ENCODE measurements at regions not wholly inside any gene's neighbourhood (a gene's known extent, or its start where the extent isn't known, plus 50 kb on each side); places are given as distances from the start of the nearest gene placed in this dataset.

DNA sequence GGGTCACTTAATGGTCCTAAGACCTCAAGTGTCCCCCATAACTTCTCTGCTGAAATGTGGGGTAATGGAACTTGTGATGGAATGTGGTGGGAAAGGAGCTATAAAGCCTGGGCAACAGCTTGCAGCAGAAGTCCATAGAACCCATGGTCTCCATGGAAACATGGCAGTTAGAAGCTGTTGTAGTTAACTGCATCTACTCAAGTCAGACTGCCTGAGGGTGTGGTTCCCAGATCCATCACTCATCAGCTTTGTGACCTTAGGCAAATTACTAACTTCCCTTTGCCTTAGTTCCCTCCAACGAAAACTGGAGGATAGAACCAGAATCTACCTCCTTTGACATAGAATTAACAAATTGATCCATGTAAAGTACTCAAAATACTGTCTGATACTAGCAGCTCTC lies 113.0 kb downstream of the SPATA18 start:
- TF ChIP-seq POLR2A (IDR thresholded peaks at IDR 0.05; ENCODE audit: low read depth, low read length) (no peak), RFX5 (IDR thresholded peaks at IDR 0.05; ENCODE audit: low read depth, low read length) (no peak), RAD21 (IDR thresholded peaks at IDR 0.05; ENCODE audit: low read length) (no peak), MAZ (IDR thresholded peaks at IDR 0.05; ENCODE audit: borderline replicate concordance, low read depth, low read length) (no peak), NFE2L2 (IDR thresholded peaks at IDR 0.05; ENCODE audit: low read depth, low read length) (no peak), MAFK (IDR thresholded peaks at IDR 0.05; ENCODE audit: low read depth, low read length) (no peak), SMC3 (IDR thresholded peaks at IDR 0.05; ENCODE audit: low read depth, low read length) (no peak), CEBPB (IDR thresholded peaks at IDR 0.05; ENCODE audit: low read depth, low read length) (no peak), CHD1 (IDR thresholded peaks at IDR 0.05; ENCODE audit: low read depth, low read length) (no peak), BHLHE40 (IDR thresholded peaks at IDR 0.05; ENCODE audit: low read depth, low read length) (no peak)
- TF ChIP-seq, protein P1, sequence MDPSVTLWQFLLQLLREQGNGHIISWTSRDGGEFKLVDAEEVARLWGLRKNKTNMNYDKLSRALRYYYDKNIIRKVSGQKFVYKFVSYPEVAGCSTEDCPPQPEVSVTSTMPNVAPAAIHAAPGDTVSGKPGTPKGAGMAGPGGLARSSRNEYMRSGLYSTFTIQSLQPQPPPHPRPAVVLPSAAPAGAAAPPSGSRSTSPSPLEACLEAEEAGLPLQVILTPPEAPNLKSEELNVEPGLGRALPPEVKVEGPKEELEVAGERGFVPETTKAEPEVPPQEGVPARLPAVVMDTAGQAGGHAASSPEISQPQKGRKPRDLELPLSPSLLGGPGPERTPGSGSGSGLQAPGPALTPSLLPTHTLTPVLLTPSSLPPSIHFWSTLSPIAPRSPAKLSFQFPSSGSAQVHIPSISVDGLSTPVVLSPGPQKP (IDR thresholded peaks at IDR 0.05; ENCODE audit: borderline replicate concordance, low read depth, low read length) = no peak
- TF ChIP-seq, protein P2, sequence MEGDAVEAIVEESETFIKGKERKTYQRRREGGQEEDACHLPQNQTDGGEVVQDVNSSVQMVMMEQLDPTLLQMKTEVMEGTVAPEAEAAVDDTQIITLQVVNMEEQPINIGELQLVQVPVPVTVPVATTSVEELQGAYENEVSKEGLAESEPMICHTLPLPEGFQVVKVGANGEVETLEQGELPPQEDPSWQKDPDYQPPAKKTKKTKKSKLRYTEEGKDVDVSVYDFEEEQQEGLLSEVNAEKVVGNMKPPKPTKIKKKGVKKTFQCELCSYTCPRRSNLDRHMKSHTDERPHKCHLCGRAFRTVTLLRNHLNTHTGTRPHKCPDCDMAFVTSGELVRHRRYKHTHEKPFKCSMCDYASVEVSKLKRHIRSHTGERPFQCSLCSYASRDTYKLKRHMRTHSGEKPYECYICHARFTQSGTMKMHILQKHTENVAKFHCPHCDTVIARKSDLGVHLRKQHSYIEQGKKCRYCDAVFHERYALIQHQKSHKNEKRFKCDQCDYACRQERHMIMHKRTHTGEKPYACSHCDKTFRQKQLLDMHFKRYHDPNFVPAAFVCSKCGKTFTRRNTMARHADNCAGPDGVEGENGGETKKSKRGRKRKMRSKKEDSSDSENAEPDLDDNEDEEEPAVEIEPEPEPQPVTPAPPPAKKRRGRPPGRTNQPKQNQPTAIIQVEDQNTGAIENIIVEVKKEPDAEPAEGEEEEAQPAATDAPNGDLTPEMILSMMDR (conservative IDR thresholded peaks at IDR 0.05; ENCODE audit: low read depth, low read length) = no peak
- TF ChIP-seq, protein P3, sequence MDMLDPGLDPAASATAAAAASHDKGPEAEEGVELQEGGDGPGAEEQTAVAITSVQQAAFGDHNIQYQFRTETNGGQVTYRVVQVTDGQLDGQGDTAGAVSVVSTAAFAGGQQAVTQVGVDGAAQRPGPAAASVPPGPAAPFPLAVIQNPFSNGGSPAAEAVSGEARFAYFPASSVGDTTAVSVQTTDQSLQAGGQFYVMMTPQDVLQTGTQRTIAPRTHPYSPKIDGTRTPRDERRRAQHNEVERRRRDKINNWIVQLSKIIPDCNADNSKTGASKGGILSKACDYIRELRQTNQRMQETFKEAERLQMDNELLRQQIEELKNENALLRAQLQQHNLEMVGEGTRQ (IDR thresholded peaks at IDR 0.05; ENCODE audit: low read depth, low read length) = no peak
